ENCODE measurements at regions not wholly inside any gene's neighbourhood (a gene's known extent, or its start where the extent isn't known, plus 50 kb on each side); places are given as distances from the start of the nearest gene placed in this dataset.
A peak's percentile ranks its signal among the peaks of the same experiment; 100 is the strongest.

GRCh38 chr6:124881898-124882578, 80.2 kb upstream of the RNF217 start:
- TF ChIP-seq, protein P1, sequence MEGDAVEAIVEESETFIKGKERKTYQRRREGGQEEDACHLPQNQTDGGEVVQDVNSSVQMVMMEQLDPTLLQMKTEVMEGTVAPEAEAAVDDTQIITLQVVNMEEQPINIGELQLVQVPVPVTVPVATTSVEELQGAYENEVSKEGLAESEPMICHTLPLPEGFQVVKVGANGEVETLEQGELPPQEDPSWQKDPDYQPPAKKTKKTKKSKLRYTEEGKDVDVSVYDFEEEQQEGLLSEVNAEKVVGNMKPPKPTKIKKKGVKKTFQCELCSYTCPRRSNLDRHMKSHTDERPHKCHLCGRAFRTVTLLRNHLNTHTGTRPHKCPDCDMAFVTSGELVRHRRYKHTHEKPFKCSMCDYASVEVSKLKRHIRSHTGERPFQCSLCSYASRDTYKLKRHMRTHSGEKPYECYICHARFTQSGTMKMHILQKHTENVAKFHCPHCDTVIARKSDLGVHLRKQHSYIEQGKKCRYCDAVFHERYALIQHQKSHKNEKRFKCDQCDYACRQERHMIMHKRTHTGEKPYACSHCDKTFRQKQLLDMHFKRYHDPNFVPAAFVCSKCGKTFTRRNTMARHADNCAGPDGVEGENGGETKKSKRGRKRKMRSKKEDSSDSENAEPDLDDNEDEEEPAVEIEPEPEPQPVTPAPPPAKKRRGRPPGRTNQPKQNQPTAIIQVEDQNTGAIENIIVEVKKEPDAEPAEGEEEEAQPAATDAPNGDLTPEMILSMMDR (conservative IDR thresholded peaks at IDR 0.05; ENCODE audit: low read depth, low read length) = 0 out of 2 replicates have a peak, but pooled peaks have one; percentile 16
- no peak for TF ChIP-seq EZH2 (IDR thresholded peaks at IDR 0.05; ENCODE audit: borderline replicate concordance, low read depth, low read length, poor library complexity, severe bottlenecking)
